Neural crest cell (in vitro differentiated cells): ENCODE measurements at regions not wholly inside any gene's neighbourhood (a gene's known extent, or its start where the extent isn't known, plus 50 kb on each side); places are given as distances from the start of the nearest gene placed in this dataset.

Experiments used
- DNase-seq: peaks from one replicate; pipeline ENCODE4 v3.0.0; 2021; ENCODE audit warnings: low read depth, mixed read lengths, low spot score
- H3K27ac Mint-ChIP-seq: one replicate; pipeline ENCODE4 v1.8.0; 2021; ENCODE audit warnings: mild to moderate bottlenecking, mixed read lengths; ENCODE audit not compliant: unreplicated experiment
- H3K27me3 Mint-ChIP-seq: 2 replicates; pipeline ENCODE4 v1.8.0; 2021; ENCODE audit warnings: low read depth, mild to moderate bottlenecking, mixed read lengths
- H3K36me3 Mint-ChIP-seq: 2 replicates; pipeline ENCODE4 v1.8.0; 2021; ENCODE audit warnings: low read depth, mild to moderate bottlenecking, mixed read lengths
- H3K4me1 Mint-ChIP-seq: 2 replicates; pipeline ENCODE4 v1.8.0; 2021; ENCODE audit warnings: mixed read lengths
- H3K4me3 Mint-ChIP-seq: one replicate; pipeline ENCODE4 v1.8.0; 2021; ENCODE audit warnings: mild to moderate bottlenecking, mixed read lengths
- H3K9me3 Mint-ChIP-seq: 2 replicates; pipeline ENCODE4 v1.8.0; 2021; ENCODE audit warnings: mixed read lengths
- TF ChIP-seq, protein P1 (sequence below): fragments of 200-600 bp; sonication (generic); conservative IDR thresholded peaks from 2 replicates; pipeline ENCODE4 v1.5.0; 2021; ENCODE audit warnings: antibody characterized with exemption, mild to moderate bottlenecking

GRCh38 chr5:68415177-68416085 is 199.9 kb downstream of the PIK3R1 start:
- H3K36me3 Mint-ChIP-seq: no peaks in the 10 kb centered on the region
- H3K4me3 Mint-ChIP-seq: no peak overlapping the region
- TF ChIP-seq, protein P1, sequence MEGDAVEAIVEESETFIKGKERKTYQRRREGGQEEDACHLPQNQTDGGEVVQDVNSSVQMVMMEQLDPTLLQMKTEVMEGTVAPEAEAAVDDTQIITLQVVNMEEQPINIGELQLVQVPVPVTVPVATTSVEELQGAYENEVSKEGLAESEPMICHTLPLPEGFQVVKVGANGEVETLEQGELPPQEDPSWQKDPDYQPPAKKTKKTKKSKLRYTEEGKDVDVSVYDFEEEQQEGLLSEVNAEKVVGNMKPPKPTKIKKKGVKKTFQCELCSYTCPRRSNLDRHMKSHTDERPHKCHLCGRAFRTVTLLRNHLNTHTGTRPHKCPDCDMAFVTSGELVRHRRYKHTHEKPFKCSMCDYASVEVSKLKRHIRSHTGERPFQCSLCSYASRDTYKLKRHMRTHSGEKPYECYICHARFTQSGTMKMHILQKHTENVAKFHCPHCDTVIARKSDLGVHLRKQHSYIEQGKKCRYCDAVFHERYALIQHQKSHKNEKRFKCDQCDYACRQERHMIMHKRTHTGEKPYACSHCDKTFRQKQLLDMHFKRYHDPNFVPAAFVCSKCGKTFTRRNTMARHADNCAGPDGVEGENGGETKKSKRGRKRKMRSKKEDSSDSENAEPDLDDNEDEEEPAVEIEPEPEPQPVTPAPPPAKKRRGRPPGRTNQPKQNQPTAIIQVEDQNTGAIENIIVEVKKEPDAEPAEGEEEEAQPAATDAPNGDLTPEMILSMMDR: no peak
- no peak for DNase-seq
- H3K27ac Mint-ChIP-seq: no peak overlapping the region
- H3K9me3 Mint-ChIP-seq: no peaks in the 10 kb centered on the region
- H3K4me1 Mint-ChIP-seq: peaks cover 33% of the 10 kb centered on the region
- no peaks in the 10 kb centered on the region for H3K27me3 Mint-ChIP-seq

GRCh38 chr5:68416714-68417113 is 201.2 kb downstream of the PIK3R1 start:
- Mint-ChIP-seq H3K27me3 (no peaks in the 10 kb centered on the region), H3K4me1 (peaks cover 41% of the 10 kb centered on the region), H3K27ac (no peak overlapping the region), H3K9me3 (no peaks in the 10 kb centered on the region), H3K4me3 (no peak overlapping the region), H3K36me3 (no peaks in the 10 kb centered on the region)
- TF ChIP-seq, protein P1: no peak
- no peak for DNase-seq

- Mint-ChIP-seq H3K4me3 (no peak overlapping the region), H3K4me1 (peaks cover 47% of the 10 kb centered on the region), H3K36me3 (no peaks in the 10 kb centered on the region), H3K27ac (no peak overlapping the region), H3K27me3 (no peaks in the 10 kb centered on the region), H3K9me3 (no peaks in the 10 kb centered on the region)
- TF ChIP-seq, protein P1: no peak
- DNase-seq: no peak
Measured at GRCh38 chr5:68418201-68418600, 202.6 kb downstream of the PIK3R1 start.

DNA sequence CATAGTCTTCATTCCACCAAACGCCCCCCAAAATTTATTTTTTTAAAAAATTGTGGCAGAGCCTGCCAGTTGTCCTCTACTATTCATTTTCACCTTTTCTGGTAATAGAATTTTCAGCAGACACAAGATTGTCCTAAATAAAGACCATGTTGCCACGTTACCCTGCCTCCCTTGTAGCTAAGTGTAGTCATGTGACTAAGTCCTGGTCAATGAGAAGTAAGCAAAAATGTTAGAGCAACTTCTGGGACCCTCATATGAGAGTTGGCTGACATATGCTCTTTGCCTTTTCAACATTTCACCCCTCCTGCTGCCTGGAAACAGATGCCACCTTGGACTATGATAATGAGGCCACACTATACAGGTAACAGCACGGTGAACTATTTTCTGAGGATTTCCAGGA is 203.1 kb downstream of the PIK3R1 start:
- Mint-ChIP-seq H3K27ac (no peak overlapping the region), H3K4me1 (peaks cover 51% of the 10 kb centered on the region), H3K27me3 (no peaks in the 10 kb centered on the region), H3K36me3 (no peaks in the 10 kb centered on the region), H3K4me3 (no peak overlapping the region), H3K9me3 (no peaks in the 10 kb centered on the region)
- DNase-seq: no peak
- TF ChIP-seq, protein P1: no peak

GRCh38 chr5:68419081-68419636 is 203.6 kb downstream of the PIK3R1 start:
- TF ChIP-seq, protein P1: no peak
- DNase-seq: no peak
- Mint-ChIP-seq H3K36me3 (no peaks in the 10 kb centered on the region), H3K27me3 (no peaks in the 10 kb centered on the region), H3K27ac (no peak overlapping the region), H3K4me1 (peaks cover 51% of the 10 kb centered on the region), H3K9me3 (no peaks in the 10 kb centered on the region), H3K4me3 (no peak overlapping the region)
